ENCODE measurements at regions not wholly inside any gene's neighbourhood (a gene's known extent, or its start where the extent isn't known, plus 50 kb on each side); places are given as distances from the start of the nearest gene placed in this dataset.

DNA sequence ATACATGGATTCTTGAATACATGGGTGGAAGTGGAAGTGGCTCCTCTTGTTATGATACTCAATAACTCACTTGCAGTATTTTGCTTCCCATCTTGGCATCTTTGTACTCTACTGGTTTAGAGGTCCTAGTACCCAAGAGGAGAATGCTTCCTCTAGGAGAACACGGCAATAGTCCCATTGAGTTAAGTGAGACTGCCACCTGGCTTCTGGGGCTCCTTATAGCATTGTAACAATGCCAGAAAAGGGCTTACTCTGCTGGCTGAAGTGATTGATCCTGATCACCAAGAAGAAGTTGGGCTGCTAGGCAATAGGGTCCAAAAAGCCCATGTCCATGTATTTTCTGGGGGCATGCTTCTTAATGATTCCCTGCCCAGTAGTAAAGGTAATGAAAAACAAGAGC is 627.6 kb upstream of the SGCD start:
- no peak for TF ChIP-seq CTCF (conservative IDR thresholded peaks at IDR 0.05)
- no peak for TF ChIP-seq EZH2 (IDR thresholded peaks at IDR 0.05; ENCODE audit: low read depth)

Measured in PC-9 (cell line).